ENCODE measurements at regions not wholly inside any gene's neighbourhood (a gene's known extent, or its start where the extent isn't known, plus 50 kb on each side); places are given as distances from the start of the nearest gene placed in this dataset.

GRCh38 chr6:91137286-91137685, 550.4 kb upstream of the MAP3K7 start:
- TF ChIP-seq, protein P1, sequence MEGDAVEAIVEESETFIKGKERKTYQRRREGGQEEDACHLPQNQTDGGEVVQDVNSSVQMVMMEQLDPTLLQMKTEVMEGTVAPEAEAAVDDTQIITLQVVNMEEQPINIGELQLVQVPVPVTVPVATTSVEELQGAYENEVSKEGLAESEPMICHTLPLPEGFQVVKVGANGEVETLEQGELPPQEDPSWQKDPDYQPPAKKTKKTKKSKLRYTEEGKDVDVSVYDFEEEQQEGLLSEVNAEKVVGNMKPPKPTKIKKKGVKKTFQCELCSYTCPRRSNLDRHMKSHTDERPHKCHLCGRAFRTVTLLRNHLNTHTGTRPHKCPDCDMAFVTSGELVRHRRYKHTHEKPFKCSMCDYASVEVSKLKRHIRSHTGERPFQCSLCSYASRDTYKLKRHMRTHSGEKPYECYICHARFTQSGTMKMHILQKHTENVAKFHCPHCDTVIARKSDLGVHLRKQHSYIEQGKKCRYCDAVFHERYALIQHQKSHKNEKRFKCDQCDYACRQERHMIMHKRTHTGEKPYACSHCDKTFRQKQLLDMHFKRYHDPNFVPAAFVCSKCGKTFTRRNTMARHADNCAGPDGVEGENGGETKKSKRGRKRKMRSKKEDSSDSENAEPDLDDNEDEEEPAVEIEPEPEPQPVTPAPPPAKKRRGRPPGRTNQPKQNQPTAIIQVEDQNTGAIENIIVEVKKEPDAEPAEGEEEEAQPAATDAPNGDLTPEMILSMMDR (IDR thresholded peaks at IDR 0.05) = no peak
- ATAC-seq (ENCODE audit: low FRiP score) (no peak), DNase-seq (ENCODE audit: low spot score) (no peak)

- TF ChIP-seq, protein P1 (IDR thresholded peaks at IDR 0.05) = no peak
- ATAC-seq (ENCODE audit: low FRiP score) = no peak
- no peak for DNase-seq (ENCODE audit: low spot score)
Observed at GRCh38 chr6:91135406-91136103, 548.7 kb upstream of the MAP3K7 start.

DNA sequence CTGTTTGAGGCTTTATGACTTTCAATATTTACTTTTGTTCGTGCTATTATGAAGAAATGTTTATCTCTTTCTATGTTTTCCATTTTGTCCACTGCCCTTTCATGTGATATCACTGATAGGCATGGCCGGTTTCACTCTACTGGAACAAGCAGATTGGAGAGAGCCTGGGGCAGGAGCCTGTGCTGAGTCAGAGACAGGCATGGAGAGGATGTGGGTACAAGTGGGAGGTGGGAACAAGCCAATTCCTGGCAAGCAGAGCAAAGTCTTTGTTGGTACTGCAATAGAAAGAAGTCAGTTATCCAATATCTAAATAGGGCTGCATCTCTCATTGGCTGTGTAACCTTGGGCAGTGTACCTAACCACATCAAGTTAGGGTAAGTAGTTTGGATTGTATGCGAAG, 545.6 kb upstream of the MAP3K7 start:
- DNase-seq (ENCODE audit: low spot score) = no peak
- no peak for ATAC-seq (ENCODE audit: low FRiP score)
- TF ChIP-seq, protein P1 (IDR thresholded peaks at IDR 0.05) = no peak

DNA sequence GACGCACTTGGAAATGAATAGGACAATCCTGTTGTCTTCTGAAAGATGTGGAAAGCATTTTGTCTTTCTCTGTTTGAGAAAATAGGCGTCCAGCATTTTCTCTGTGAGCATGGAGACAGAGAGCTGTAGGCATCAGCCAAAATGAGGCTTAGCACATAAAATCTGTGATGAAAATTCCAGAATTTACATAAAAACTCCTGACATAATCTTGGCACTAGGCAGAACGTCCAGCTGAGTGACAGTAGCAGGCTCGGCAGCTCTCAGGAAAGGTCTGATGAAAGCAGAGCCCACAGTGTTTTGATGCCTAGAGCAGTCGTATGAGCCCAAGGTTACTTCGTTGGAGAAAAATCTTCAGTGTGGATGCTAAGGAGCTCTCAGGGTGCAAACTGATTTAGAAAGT, 543.3 kb upstream of the MAP3K7 start:
- DNase-seq (ENCODE audit: low spot score) (no peak), ATAC-seq (ENCODE audit: low FRiP score) (no peak)

GRCh38 chr6:91127752-91128151, 540.9 kb upstream of the MAP3K7 start:
- TF ChIP-seq, protein P1 (IDR thresholded peaks at IDR 0.05) = no peak
- DNase-seq (ENCODE audit: low spot score) (no peak), ATAC-seq (ENCODE audit: low FRiP score) (no peak)

More for the DNA sequence above, 543.3 kb upstream of the MAP3K7 start:
- TF ChIP-seq, protein P1 (IDR thresholded peaks at IDR 0.05) = no peak

DNA sequence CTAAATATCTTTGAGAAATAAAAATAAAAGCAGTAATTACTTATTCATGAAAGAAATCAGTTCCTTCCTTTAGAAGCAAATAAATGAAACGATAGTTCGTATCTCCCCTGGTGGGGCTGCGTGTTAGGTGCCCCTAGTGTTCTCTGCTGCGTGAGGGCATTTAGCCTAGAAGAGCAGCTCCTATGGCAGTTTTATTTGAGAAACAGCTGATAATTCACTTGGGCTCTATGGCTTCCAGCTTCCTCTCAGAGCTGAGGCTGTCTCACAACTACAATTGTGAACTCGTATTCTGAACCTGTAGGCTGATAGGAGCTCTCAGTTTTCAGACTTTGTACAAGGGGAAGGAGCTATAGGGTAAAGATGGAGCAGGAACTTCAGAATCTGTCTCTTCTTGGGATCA, 540.0 kb upstream of the MAP3K7 start:
- TF ChIP-seq, protein P1 (IDR thresholded peaks at IDR 0.05) = no peak
- DNase-seq (ENCODE audit: low spot score) (no peak), ATAC-seq (ENCODE audit: low FRiP score) (no peak)

DNA sequence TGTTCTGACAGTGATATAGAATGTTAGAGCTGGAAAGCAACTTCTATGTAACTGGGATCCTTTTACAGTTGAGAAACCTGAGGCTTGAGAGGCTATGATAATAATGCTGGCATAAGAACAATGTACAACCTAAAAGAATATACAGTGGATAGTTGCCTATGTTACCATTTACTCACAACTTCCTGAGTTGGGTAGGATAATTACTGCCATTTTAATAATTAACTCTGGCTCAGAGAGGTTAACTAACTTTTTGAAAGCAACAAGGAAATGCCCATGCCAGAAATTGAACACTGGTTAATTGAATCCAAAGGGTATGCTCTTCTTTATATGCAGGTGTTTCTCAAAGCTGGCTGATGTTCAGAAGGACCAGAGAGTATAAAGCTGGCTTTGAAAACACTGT, 530.7 kb upstream of the MAP3K7 start:
- TF ChIP-seq, protein P1 (IDR thresholded peaks at IDR 0.05) = no peak
- DNase-seq (ENCODE audit: low spot score) (no peak), ATAC-seq (ENCODE audit: low FRiP score) (no peak)
